ENCODE measurements at regions not wholly inside any gene's neighbourhood (a gene's known extent, or its start where the extent isn't known, plus 50 kb on each side); places are given as distances from the start of the nearest gene placed in this dataset.

GRCh38 chr6:145480024-145480423 lies 255.3 kb downstream of the EPM2A start:
- in situ Hi-C loops (cut with MboI; ENCODE audit: low sequenced_read_pairs) = no loop called here

- in situ Hi-C loops (cut with MboI; ENCODE audit: low sequenced_read_pairs) = no loop called here
Measured at GRCh38 chr6:145483191-145483996, 251.9 kb downstream of the EPM2A start.

- in situ Hi-C loops (cut with MboI; ENCODE audit: low sequenced_read_pairs) = no loop called here
Measured at GRCh38 chr6:145485288-145485687, 250.0 kb downstream of the EPM2A start.

GRCh38 chr6:145486306-145486705 lies 249.0 kb downstream of the EPM2A start:
- in situ Hi-C loops (cut with MboI; ENCODE audit: low sequenced_read_pairs) = no loop called here

- in situ Hi-C loops (cut with MboI; ENCODE audit: low sequenced_read_pairs) = no loop called here
Measured at GRCh38 chr6:145489583-145489982, 245.7 kb downstream of the EPM2A start.

GRCh38 chr6:145490068-145490467 lies 245.3 kb downstream of the EPM2A start:
- in situ Hi-C loops (cut with MboI; ENCODE audit: low sequenced_read_pairs) = no loop called here

GRCh38 chr6:145491126-145491525 lies 244.2 kb downstream of the EPM2A start:
- in situ Hi-C loops (cut with MboI; ENCODE audit: low sequenced_read_pairs) = no loop called here

GRCh38 chr6:145497006-145497405 lies 238.3 kb downstream of the EPM2A start:
- in situ Hi-C loops (cut with MboI; ENCODE audit: low sequenced_read_pairs) = no loop called here

- in situ Hi-C loops (cut with MboI; ENCODE audit: low sequenced_read_pairs) = no loop called here
Measured at GRCh38 chr6:145498425-145498824, 236.9 kb downstream of the EPM2A start.

GRCh38 chr6:145502416-145502815 lies 232.9 kb downstream of the EPM2A start:
- in situ Hi-C loops (cut with MboI; ENCODE audit: low sequenced_read_pairs) = no loop called here

GRCh38 chr6:145506136-145506535 lies 229.2 kb downstream of the EPM2A start:
- in situ Hi-C loops (cut with MboI; ENCODE audit: low sequenced_read_pairs) = no loop called here

GRCh38 chr6:145506565-145506964 lies 228.8 kb downstream of the EPM2A start:
- in situ Hi-C loops (cut with MboI; ENCODE audit: low sequenced_read_pairs) = no loop called here

GRCh38 chr6:145507239-145507638 lies 228.1 kb downstream of the EPM2A start:
- in situ Hi-C loops (cut with MboI; ENCODE audit: low sequenced_read_pairs) = no loop called here

- in situ Hi-C loops (cut with MboI; ENCODE audit: low sequenced_read_pairs) = no loop called here
Measured at GRCh38 chr6:145508107-145508506, 227.2 kb downstream of the EPM2A start.

GRCh38 chr6:145517492-145517891 lies 217.8 kb downstream of the EPM2A start:
- in situ Hi-C loops (cut with MboI; ENCODE audit: low sequenced_read_pairs) = no loop called here

GRCh38 chr6:145525038-145525437 lies 210.3 kb downstream of the EPM2A start:
- in situ Hi-C loops (cut with MboI; ENCODE audit: low sequenced_read_pairs) = no loop called here

GRCh38 chr6:145529582-145529981 lies 205.7 kb downstream of the EPM2A start:
- in situ Hi-C loops (cut with MboI; ENCODE audit: low sequenced_read_pairs) = no loop called here

- in situ Hi-C loops (cut with MboI; ENCODE audit: low sequenced_read_pairs) = no loop called here
Measured at GRCh38 chr6:145530454-145530853, 204.9 kb downstream of the EPM2A start.

- in situ Hi-C loops (cut with MboI; ENCODE audit: low sequenced_read_pairs) = no loop called here
Measured at GRCh38 chr6:145531032-145531431, 204.3 kb downstream of the EPM2A start.

- in situ Hi-C loops (cut with MboI; ENCODE audit: low sequenced_read_pairs) = no loop called here
Measured at GRCh38 chr6:145531822-145532221, 203.5 kb downstream of the EPM2A start.

- in situ Hi-C loops (cut with MboI; ENCODE audit: low sequenced_read_pairs) = no loop called here
Measured at GRCh38 chr6:145532361-145532760, 203.0 kb downstream of the EPM2A start.

GRCh38 chr6:145534989-145535388 lies 200.3 kb downstream of the EPM2A start:
- in situ Hi-C loops (cut with MboI; ENCODE audit: low sequenced_read_pairs) = no loop called here

GRCh38 chr6:145538989-145539388 lies 196.3 kb downstream of the EPM2A start:
- in situ Hi-C loops (cut with MboI; ENCODE audit: low sequenced_read_pairs) = no loop called here
